ENCODE measurements at regions not wholly inside any gene's neighbourhood (a gene's known extent, or its start where the extent isn't known, plus 50 kb on each side); places are given as distances from the start of the nearest gene placed in this dataset.

GRCh38 chr5:93299681-93300308, 281.2 kb downstream of the NR2F1-AS1 start:
- Histone ChIP-seq H3K4me1 (ENCODE audit: insufficient read depth) (peaks cover 34% of the 10 kb centered on the region), H3K27ac (ENCODE audit: low read depth) (no peak overlapping the region), H3K27me3 (ENCODE audit: insufficient read depth) (no peaks in the 10 kb centered on the region), H3K4me2 (peak overlapping the region; percentile 65), H4K20me1 (replicated peaks; ENCODE audit: insufficient read depth) (no peaks in the 10 kb centered on the region), H3K9me2 (ENCODE audit: insufficient read depth) (no peaks in the 10 kb centered on the region), H2AFZ (no peak overlapping the region), H3K79me2 (replicated peaks; ENCODE audit: insufficient read depth) (no peaks in the 10 kb centered on the region), H3K36me3 (ENCODE audit: insufficient read depth) (no peaks in the 10 kb centered on the region), H3K4me3 (peak overlapping the region; percentile 25), H3F3A (replicated peaks; ENCODE audit: low read depth) (no peaks in the 10 kb centered on the region)
- Mint-ChIP-seq H3K27me3 (ENCODE audit: insufficient read depth, low read depth, poor library complexity) (peaks cover 9% of the 10 kb centered on the region), H3K27ac (peak overlapping the region; percentile 61; the same call in 1 of the 2 replicates), H3K4me1 (peaks cover 29% of the 10 kb centered on the region), H3K4me3 (peak overlapping the region; percentile 57), H3K36me3 (ENCODE audit: low read depth) (no peaks in the 10 kb centered on the region), H3K9me3 (no peaks in the 10 kb centered on the region)
- ATAC-seq = peak; percentile 90
- TF ChIP-seq, protein P1, sequence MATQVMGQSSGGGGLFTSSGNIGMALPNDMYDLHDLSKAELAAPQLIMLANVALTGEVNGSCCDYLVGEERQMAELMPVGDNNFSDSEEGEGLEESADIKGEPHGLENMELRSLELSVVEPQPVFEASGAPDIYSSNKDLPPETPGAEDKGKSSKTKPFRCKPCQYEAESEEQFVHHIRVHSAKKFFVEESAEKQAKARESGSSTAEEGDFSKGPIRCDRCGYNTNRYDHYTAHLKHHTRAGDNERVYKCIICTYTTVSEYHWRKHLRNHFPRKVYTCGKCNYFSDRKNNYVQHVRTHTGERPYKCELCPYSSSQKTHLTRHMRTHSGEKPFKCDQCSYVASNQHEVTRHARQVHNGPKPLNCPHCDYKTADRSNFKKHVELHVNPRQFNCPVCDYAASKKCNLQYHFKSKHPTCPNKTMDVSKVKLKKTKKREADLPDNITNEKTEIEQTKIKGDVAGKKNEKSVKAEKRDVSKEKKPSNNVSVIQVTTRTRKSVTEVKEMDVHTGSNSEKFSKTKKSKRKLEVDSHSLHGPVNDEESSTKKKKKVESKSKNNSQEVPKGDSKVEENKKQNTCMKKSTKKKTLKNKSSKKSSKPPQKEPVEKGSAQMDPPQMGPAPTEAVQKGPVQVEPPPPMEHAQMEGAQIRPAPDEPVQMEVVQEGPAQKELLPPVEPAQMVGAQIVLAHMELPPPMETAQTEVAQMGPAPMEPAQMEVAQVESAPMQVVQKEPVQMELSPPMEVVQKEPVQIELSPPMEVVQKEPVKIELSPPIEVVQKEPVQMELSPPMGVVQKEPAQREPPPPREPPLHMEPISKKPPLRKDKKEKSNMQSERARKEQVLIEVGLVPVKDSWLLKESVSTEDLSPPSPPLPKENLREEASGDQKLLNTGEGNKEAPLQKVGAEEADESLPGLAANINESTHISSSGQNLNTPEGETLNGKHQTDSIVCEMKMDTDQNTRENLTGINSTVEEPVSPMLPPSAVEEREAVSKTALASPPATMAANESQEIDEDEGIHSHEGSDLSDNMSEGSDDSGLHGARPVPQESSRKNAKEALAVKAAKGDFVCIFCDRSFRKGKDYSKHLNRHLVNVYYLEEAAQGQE (IDR thresholded peaks at IDR 0.05; ENCODE audit: unreplicated experiment) = no peak
- TF ChIP-seq, protein P2, sequence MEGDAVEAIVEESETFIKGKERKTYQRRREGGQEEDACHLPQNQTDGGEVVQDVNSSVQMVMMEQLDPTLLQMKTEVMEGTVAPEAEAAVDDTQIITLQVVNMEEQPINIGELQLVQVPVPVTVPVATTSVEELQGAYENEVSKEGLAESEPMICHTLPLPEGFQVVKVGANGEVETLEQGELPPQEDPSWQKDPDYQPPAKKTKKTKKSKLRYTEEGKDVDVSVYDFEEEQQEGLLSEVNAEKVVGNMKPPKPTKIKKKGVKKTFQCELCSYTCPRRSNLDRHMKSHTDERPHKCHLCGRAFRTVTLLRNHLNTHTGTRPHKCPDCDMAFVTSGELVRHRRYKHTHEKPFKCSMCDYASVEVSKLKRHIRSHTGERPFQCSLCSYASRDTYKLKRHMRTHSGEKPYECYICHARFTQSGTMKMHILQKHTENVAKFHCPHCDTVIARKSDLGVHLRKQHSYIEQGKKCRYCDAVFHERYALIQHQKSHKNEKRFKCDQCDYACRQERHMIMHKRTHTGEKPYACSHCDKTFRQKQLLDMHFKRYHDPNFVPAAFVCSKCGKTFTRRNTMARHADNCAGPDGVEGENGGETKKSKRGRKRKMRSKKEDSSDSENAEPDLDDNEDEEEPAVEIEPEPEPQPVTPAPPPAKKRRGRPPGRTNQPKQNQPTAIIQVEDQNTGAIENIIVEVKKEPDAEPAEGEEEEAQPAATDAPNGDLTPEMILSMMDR (conservative IDR thresholded peaks at IDR 0.05; ENCODE audit: low read depth in 2 of 2) = no peak
- no peak for TF ChIP-seq JUNB (IDR thresholded peaks at IDR 0.05; ENCODE audit: unreplicated experiment)
- TF ChIP-seq STAT1 (IDR thresholded peaks at IDR 0.05; ENCODE audit: unreplicated experiment) = no peak
- no peak for TF ChIP-seq POLR2AphosphoS5 (IDR thresholded peaks at IDR 0.05; ENCODE audit: low read depth)
- no peak for TF ChIP-seq NANOG (IDR thresholded peaks at IDR 0.05; ENCODE audit: borderline replicate concordance)
- no peak for TF ChIP-seq ETS1 (IDR thresholded peaks at IDR 0.05)
- TF ChIP-seq, protein P3, sequence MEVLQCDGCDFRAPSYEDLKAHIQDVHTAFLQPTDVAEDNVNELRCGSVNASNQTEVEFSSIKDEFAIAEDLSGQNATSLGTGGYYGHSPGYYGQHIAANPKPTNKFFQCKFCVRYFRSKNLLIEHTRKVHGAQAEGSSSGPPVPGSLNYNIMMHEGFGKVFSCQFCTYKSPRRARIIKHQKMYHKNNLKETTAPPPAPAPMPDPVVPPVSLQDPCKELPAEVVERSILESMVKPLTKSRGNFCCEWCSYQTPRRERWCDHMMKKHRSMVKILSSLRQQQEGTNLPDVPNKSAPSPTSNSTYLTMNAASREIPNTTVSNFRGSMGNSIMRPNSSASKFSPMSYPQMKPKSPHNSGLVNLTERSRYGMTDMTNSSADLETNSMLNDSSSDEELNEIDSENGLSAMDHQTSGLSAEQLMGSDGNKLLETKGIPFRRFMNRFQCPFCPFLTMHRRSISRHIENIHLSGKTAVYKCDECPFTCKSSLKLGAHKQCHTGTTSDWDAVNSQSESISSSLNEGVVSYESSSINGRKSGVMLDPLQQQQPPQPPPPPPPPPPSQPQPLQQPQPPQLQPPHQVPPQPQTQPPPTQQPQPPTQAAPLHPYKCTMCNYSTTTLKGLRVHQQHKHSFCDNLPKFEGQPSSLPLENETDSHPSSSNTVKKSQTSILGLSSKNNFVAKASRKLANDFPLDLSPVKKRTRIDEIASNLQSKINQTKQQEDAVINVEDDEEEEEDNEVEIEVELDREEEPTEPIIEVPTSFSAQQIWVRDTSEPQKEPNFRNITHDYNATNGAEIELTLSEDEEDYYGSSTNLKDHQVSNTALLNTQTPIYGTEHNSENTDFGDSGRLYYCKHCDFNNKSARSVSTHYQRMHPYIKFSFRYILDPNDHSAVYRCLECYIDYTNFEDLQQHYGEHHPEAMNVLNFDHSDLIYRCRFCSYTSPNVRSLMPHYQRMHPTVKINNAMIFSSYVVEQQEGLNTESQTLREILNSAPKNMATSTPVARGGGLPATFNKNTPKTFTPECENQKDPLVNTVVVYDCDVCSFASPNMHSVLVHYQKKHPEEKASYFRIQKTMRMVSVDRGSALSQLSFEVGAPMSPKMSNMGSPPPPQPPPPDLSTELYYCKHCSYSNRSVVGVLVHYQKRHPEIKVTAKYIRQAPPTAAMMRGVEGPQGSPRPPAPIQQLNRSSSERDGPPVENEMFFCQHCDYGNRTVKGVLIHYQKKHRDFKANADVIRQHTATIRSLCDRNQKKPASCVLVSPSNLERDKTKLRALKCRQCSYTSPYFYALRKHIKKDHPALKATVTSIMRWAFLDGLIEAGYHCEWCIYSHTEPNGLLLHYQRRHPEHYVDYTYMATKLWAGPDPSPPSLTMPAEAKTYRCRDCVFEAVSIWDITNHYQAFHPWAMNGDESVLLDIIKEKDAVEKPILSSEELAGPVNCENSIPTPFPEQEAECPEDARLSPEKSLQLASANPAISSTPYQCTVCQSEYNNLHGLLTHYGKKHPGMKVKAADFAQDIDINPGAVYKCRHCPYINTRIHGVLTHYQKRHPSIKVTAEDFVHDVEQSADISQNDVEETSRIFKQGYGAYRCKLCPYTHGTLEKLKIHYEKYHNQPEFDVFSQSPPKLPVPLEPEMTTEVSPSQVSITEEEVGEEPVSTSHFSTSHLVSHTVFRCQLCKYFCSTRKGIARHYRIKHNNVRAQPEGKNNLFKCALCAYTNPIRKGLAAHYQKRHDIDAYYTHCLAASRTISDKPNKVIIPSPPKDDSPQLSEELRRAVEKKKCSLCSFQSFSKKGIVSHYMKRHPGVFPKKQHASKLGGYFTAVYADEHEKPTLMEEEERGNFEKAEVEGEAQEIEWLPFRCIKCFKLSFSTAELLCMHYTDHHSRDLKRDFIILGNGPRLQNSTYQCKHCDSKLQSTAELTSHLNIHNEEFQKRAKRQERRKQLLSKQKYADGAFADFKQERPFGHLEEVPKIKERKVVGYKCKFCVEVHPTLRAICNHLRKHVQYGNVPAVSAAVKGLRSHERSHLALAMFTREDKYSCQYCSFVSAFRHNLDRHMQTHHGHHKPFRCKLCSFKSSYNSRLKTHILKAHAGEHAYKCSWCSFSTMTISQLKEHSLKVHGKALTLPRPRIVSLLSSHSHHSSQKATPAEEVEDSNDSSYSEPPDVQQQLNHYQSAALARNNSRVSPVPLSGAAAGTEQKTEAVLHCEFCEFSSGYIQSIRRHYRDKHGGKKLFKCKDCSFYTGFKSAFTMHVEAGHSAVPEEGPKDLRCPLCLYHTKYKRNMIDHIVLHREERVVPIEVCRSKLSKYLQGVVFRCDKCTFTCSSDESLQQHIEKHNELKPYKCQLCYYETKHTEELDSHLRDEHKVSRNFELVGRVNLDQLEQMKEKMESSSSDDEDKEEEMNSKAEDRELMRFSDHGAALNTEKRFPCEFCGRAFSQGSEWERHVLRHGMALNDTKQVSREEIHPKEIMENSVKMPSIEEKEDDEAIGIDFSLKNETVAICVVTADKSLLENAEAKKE (CRISPR knock-in tag; IDR thresholded peaks at IDR 0.05) = no peak
- no peak for TF ChIP-seq ZNF331 (CRISPR knock-in tag; IDR thresholded peaks at IDR 0.05; ENCODE audit: low read depth)
- no peak for TF ChIP-seq EZH2phosphoT487 (IDR thresholded peaks at IDR 0.05; ENCODE audit: unreplicated experiment)
- no peak for TF ChIP-seq ZNF114 (CRISPR knock-in tag; IDR thresholded peaks at IDR 0.05)
- TF ChIP-seq CREB1 (CRISPR knock-in tag; IDR thresholded peaks at IDR 0.05; ENCODE audit: low read depth) = no peak
- TF ChIP-seq EZH2 (IDR thresholded peaks at IDR 0.05; ENCODE audit: low read depth, unreplicated experiment) = no peak
- peak; percentile 72 for DNase-seq (ENCODE audit: low spot score)

All from GM23338 (cell line).